Smooth muscle cell (in vitro differentiated cells): ENCODE measurements at regions not wholly inside any gene's neighbourhood (a gene's known extent, or its start where the extent isn't known, plus 50 kb on each side); places are given as distances from the start of the nearest gene placed in this dataset.

Experiments
- DNase-seq: peaks from one replicate; lab custom pipeline; 2025; ENCODE audit not compliant: unreplicated experiment; lab: John Stamatoyannopoulos, UW
- H2AFZ ChIP-seq: fragments of 200-600 bp; sonication (generic); 2 replicates; pipeline ENCODE4 v1.6.0; 2016; ENCODE audit warnings: antibody characterized with exemption, low read depth, mild to moderate bottlenecking
- H3F3A ChIP-seq: fragments of 200-600 bp; sonication (generic); 2 replicates; pipeline ENCODE4 v1.6.0; 2017; ENCODE audit warnings: antibody characterized with exemption, low read depth
- H3K27ac ChIP-seq: fragments of 200-600 bp; sonication (generic); 2 replicates; pipeline ENCODE4 v1.5.1; 2016; ENCODE audit warnings: low read depth, mild to moderate bottlenecking
- H3K27me3 ChIP-seq: fragments of 200-600 bp; sonication (generic); 2 replicates; pipeline ENCODE4 v1.6.1; 2016; ENCODE audit warnings: low read depth, mild to moderate bottlenecking
- H3K36me3 ChIP-seq: fragments of 200-600 bp; sonication (generic); 2 replicates; pipeline ENCODE4 v1.5.1; 2016; ENCODE audit warnings: low read depth
- H3K4me1 ChIP-seq: fragments of 200-600 bp; sonication (generic); 2 replicates; pipeline ENCODE4 v1.5.1; 2016; ENCODE audit warnings: low read depth
- H3K4me2 ChIP-seq: fragments of 200-600 bp; sonication (generic); 2 replicates; pipeline ENCODE4 v1.6.0; 2016; ENCODE audit warnings: mild to moderate bottlenecking
- H3K4me3 ChIP-seq: fragments of 200-600 bp; sonication (generic); 2 replicates; pipeline ENCODE4 v1.5.1; 2016; ENCODE audit warnings: mild to moderate bottlenecking
- H3K79me2 ChIP-seq: fragments of 200-600 bp; sonication (generic); 2 replicates; pipeline ENCODE4 v1.6.0; 2016; ENCODE audit warnings: low read depth, mild to moderate bottlenecking
- H3K9ac ChIP-seq: fragments of 200-600 bp; sonication (generic); 2 replicates; pipeline ENCODE4 v1.6.0; 2016; ENCODE audit warnings: low read depth
- H3K9me3 ChIP-seq: fragments of 200-600 bp; sonication (generic); replicated peaks from 2 replicates; pipeline ENCODE4 v1.5.1; 2016; ENCODE audit warnings: low read depth
- H4K20me1 ChIP-seq: fragments of 200-600 bp; sonication (generic); 2 replicates; pipeline ENCODE4 v1.6.0; 2016; ENCODE audit warnings: low read depth
- WGBS: methylation state at CpG from one replicate; pipeline ENCODE4 v1.1.7; 2016; ENCODE audit warnings: low lambda C conversion rate; 5-methylcytosine and 5-hydroxymethylcytosine counted together
- TF ChIP-seq, protein P1 (sequence below): fragments of 200-600 bp; sonication (generic); IDR thresholded peaks from 2 replicates; pipeline ENCODE4 v1.5.1; 2017; ENCODE audit warnings: borderline replicate concordance, mild to moderate bottlenecking, antibody characterized with exemption; ENCODE audit not compliant: insufficient read depth, poor library complexity, severe bottlenecking

- 16% methylated on average over 15 of the region's 15 CpGs for WGBS
- H3K4me2 ChIP-seq = peak overlapping the region; percentile 34
- no peak for DNase-seq
Measured at GRCh38 chr10:91745090-91745831, 53.0 kb upstream of the TNKS2 start.

GRCh38 chr10:91743465-91743864 is 54.8 kb upstream of the TNKS2 start:
- Histone ChIP-seq H3K9ac (no peak overlapping the region), H3K4me1 (no peaks in the 10 kb centered on the region), H3F3A (no peaks in the 10 kb centered on the region), H2AFZ (no peak overlapping the region), H3K27ac (no peak overlapping the region), H3K4me2 (no peak overlapping the region), H4K20me1 (no peaks in the 10 kb centered on the region), H3K9me3 (no peaks in the 10 kb centered on the region), H3K79me2 (no peaks in the 10 kb centered on the region), H3K36me3 (no peaks in the 10 kb centered on the region), H3K27me3 (peaks cover 11% of the 10 kb centered on the region), H3K4me3 (no peak overlapping the region)
- TF ChIP-seq, protein P1, sequence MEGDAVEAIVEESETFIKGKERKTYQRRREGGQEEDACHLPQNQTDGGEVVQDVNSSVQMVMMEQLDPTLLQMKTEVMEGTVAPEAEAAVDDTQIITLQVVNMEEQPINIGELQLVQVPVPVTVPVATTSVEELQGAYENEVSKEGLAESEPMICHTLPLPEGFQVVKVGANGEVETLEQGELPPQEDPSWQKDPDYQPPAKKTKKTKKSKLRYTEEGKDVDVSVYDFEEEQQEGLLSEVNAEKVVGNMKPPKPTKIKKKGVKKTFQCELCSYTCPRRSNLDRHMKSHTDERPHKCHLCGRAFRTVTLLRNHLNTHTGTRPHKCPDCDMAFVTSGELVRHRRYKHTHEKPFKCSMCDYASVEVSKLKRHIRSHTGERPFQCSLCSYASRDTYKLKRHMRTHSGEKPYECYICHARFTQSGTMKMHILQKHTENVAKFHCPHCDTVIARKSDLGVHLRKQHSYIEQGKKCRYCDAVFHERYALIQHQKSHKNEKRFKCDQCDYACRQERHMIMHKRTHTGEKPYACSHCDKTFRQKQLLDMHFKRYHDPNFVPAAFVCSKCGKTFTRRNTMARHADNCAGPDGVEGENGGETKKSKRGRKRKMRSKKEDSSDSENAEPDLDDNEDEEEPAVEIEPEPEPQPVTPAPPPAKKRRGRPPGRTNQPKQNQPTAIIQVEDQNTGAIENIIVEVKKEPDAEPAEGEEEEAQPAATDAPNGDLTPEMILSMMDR = no peak
- DNase-seq = no peak
- WGBS = 79% methylated on average over 1 of the region's 1 CpG

More at GRCh38 chr10:91745090-91745831, 53.0 kb upstream of the TNKS2 start:
- H4K20me1 ChIP-seq = no peaks in the 10 kb centered on the region
- no peak overlapping the region for H3K9ac ChIP-seq
- H3K9me3 ChIP-seq = no peaks in the 10 kb centered on the region
- TF ChIP-seq, protein P1 = peak; percentile 25
- no peaks in the 10 kb centered on the region for H3K4me1 ChIP-seq
- H3K4me3 ChIP-seq = no peak overlapping the region
- H3K27me3 ChIP-seq = no peaks in the 10 kb centered on the region
- no peaks in the 10 kb centered on the region for H3K79me2 ChIP-seq
- H3K27ac ChIP-seq = no peak overlapping the region
- no peaks in the 10 kb centered on the region for H3F3A ChIP-seq
- H3K36me3 ChIP-seq = no peaks in the 10 kb centered on the region
- peak overlapping the region; percentile 64 for H2AFZ ChIP-seq

- no peak overlapping the region for H2AFZ ChIP-seq
- no peaks in the 10 kb centered on the region for H3K4me1 ChIP-seq
- no peaks in the 10 kb centered on the region for H3F3A ChIP-seq
- no peak overlapping the region for H3K4me2 ChIP-seq
- H3K27me3 ChIP-seq = peaks cover 21% of the 10 kb centered on the region
- WGBS = 42% methylated on average over 1 of the region's 1 CpG
- DNase-seq = no peak
- no peak overlapping the region for H3K9ac ChIP-seq
- no peaks in the 10 kb centered on the region for H4K20me1 ChIP-seq
- TF ChIP-seq, protein P1 = no peak
- no peak overlapping the region for H3K4me3 ChIP-seq
- H3K79me2 ChIP-seq = no peaks in the 10 kb centered on the region
- H3K36me3 ChIP-seq = no peaks in the 10 kb centered on the region
- H3K27ac ChIP-seq = no peak overlapping the region
- no peaks in the 10 kb centered on the region for H3K9me3 ChIP-seq
Measured at GRCh38 chr10:91742229-91742628, 56.0 kb upstream of the TNKS2 start.

DNA sequence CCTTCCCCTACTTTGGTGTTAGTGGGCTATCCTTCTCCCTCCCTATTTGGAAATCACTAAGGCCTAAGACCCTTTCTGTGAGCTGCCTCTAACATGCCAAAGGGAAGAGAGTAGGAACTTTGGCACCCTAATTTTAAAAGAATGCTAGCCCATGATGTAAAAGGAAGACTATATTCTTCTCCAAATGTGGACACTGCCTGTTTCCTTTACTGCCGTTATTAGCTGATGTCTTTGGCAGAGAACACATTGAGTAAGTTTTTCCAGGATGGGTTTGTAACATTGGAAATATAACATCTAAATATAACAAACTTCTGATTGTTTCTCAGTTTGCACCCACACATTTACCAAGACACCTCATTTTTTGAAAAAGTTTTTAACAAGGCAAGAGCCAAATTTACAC is 56.9 kb upstream of the TNKS2 start:
- Histone ChIP-seq H3K9ac (no peak overlapping the region), H3K4me3 (no peak overlapping the region), H4K20me1 (no peaks in the 10 kb centered on the region), H3K79me2 (no peaks in the 10 kb centered on the region), H3K9me3 (no peaks in the 10 kb centered on the region), H3K27me3 (peaks cover 30% of the 10 kb centered on the region), H2AFZ (no peak overlapping the region), H3K27ac (no peak overlapping the region), H3F3A (no peaks in the 10 kb centered on the region), H3K4me1 (no peaks in the 10 kb centered on the region), H3K36me3 (no peaks in the 10 kb centered on the region), H3K4me2 (no peak overlapping the region)
- TF ChIP-seq, protein P1 = no peak
- DNase-seq = no peak
- 78% methylated on average over 1 of the region's 1 CpG for WGBS
